Upper lobe of left lung (tissue), 6 donors: ENCODE measurements at regions not wholly inside any gene's neighbourhood (a gene's known extent, or its start where the extent isn't known, plus 50 kb on each side); places are given as distances from the start of the nearest gene placed in this dataset.

ENCODE experiments used
- ATAC-seq, 2 donors: fragments of 200-7000 bp; cut with Tn5 transposase; one replicate each; pipeline ENCODE4 v1.9.1; 2022; ENCODE audit warnings: mild to moderate bottlenecking in 2 of 2, moderate library complexity in 2 of 2; ENCODE audit not compliant: low FRiP score in 2 of 2
- DNase-seq, 2 donors: peaks; one replicate each; pipeline ENCODE4 v3.0.0-alpha.2; 2019 to 2020
- H3K27ac ChIP-seq, 4 donors: fragments of 200-600 bp; sonication (generic); one replicate each; pipeline ENCODE4 v1.5.1; 2016 to 2019
- H3K27me3 ChIP-seq, 4 donors: fragments of 200-600 bp; sonication (generic); one replicate each; pipeline ENCODE4 v1.5.1; 2017 to 2019
- H3K36me3 ChIP-seq, 4 donors: fragments of 200-600 bp; sonication (generic); one replicate each; pipeline ENCODE4 v1.5.1; 2016 to 2019
- H3K4me1 ChIP-seq, 4 donors: fragments of 200-600 bp; sonication (generic); one replicate each; pipeline ENCODE4 v1.5.1; 2018 to 2019
- H3K4me3 ChIP-seq, 4 donors: fragments of 200-600 bp; sonication (generic); one replicate each; pipeline ENCODE4 v1.5.1; 2017 to 2019; ENCODE audit warnings: mild to moderate bottlenecking in 2 of 4, moderate library complexity in 1 of 4
- H3K9me3 ChIP-seq, 4 donors: fragments of 200-600 bp; sonication (generic); one replicate each; pipeline ENCODE4 v1.5.1; 2018 to 2019
- EP300 ChIP-seq, 4 donors: sonication (generic); formaldehyde crosslinking; IDR thresholded peaks; one replicate each; pipeline ENCODE4 v1.5.1; 2017; ENCODE audit warnings: antibody characterized with exemption in 4 of 4, control low read depth in 2 of 4
- POLR2A ChIP-seq, 4 donors: fragments of 450-650 bp; IDR thresholded peaks; one replicate each; pipeline ENCODE4 v1.5.1; 2016 to 2017; ENCODE audit warnings: antibody characterized with exemption in 4 of 4, mild to moderate bottlenecking in 2 of 4
- POLR2AphosphoS5 ChIP-seq, 2 donors: sonication (generic); formaldehyde crosslinking; IDR thresholded peaks; one replicate each; pipeline ENCODE4 v1.5.1; 2017; ENCODE audit warnings: antibody characterized with exemption in 2 of 2
- WGBS, 2 donors: methylation state at CpG; one replicate each; pipeline ENCODE4 v1.1.5; 2017 to 2018; 5-methylcytosine and 5-hydroxymethylcytosine counted together
- TF ChIP-seq, protein P1 (sequence below), 6 experiments: fragments of 450-650 bp in 4 of 6; fragments of 200-600 bp in 2 of 6; sonication (generic) in 2 of 6; IDR thresholded peaks; one replicate each; pipeline ENCODE4 v1.5.1; 2016 to 2019; ENCODE audit warnings: antibody characterized with exemption in 6 of 6
- donor health status: DM: no; HTN: no; CAD: no; lungs with moderate emphysema.
- donor health status: DM: no; HTN: yes; CAD: no; lungs with severe emphysema.

DNA sequence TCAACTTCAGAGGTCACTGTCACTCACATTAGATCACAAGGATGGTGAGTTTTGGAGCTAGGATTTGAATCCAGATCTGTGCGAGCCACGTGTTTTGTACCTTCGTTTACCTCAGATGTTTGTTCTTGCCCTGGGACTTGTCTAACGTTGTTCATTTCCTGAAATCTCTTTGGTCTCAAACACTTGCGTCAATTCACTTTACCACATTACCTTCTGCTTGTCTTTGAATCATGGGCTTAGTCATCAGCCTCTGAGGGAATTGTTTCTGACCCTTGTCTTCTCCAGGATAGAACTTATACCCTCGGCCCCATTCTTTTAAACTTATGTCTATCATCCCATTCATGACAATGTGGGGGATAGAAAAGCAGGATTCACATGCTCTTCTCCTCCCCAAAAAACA lies 282.7 kb downstream of the DCDC2C start:
- TF ChIP-seq, protein P1, sequence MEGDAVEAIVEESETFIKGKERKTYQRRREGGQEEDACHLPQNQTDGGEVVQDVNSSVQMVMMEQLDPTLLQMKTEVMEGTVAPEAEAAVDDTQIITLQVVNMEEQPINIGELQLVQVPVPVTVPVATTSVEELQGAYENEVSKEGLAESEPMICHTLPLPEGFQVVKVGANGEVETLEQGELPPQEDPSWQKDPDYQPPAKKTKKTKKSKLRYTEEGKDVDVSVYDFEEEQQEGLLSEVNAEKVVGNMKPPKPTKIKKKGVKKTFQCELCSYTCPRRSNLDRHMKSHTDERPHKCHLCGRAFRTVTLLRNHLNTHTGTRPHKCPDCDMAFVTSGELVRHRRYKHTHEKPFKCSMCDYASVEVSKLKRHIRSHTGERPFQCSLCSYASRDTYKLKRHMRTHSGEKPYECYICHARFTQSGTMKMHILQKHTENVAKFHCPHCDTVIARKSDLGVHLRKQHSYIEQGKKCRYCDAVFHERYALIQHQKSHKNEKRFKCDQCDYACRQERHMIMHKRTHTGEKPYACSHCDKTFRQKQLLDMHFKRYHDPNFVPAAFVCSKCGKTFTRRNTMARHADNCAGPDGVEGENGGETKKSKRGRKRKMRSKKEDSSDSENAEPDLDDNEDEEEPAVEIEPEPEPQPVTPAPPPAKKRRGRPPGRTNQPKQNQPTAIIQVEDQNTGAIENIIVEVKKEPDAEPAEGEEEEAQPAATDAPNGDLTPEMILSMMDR (IDR thresholded peaks at IDR 0.05), result no peak
- TF ChIP-seq POLR2A (IDR thresholded peaks at IDR 0.05), result no peak
- TF ChIP-seq EP300 (IDR thresholded peaks at IDR 0.05), result no peak
- Histone ChIP-seq H3K36me3 (no peaks in the 10 kb centered on the region), H3K4me3 (no peak overlapping the region), H3K9me3 (peaks cover 0 to 7% (median 5%) of the 10 kb centered on the region in 4 donors), H3K27ac (no peak overlapping the region), H3K4me1 (no peaks in the 10 kb centered on the region), H3K27me3 (no peaks in the 10 kb centered on the region)
- no peak for ATAC-seq
- WGBS, 2 donors, result 82% methylated on average over 6 of the region's 6 CpGs
- DNase-seq, result no peak

DNA sequence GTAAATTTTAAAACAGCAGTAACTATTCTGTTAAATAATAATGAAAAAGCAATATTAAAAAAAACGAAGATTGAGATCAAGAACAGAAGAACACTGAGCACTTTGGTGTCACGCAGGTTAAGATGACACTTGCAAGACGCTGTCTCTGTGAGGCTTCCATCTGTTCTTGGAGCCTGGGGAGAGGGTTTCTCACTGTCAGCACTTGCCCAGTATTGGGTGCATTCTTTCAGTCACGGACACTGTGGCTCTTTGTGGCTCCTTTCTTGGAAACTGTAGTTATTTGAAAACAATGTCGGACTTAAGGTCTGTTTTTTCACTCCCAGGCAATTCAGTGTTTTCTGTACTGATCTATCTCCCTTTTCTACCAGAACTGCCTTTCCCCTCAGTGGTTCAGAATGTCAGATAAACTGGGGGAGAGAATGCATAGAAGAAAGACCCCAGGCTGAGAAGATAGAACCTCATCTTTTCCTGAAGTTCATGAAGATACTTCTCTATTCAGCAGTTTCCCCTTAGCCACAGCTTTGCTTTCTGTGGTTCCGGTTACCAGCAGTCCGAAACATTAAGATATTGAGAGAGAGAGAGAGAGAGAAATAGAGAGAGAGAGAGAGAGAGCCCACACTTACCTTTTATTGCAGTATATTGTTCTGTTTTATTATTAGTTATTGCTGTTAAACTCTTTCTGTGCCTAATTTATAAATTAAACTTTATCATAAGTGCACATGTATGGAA lies 283.3 kb downstream of the DCDC2C start:
- no peak for DNase-seq
- H3K36me3 ChIP-seq, result no peaks in the 10 kb centered on the region
- no peak for TF ChIP-seq POLR2A (IDR thresholded peaks at IDR 0.05)
- no peak for TF ChIP-seq POLR2AphosphoS5 (IDR thresholded peaks at IDR 0.05)
- TF ChIP-seq, protein P1 (IDR thresholded peaks at IDR 0.05), result no peak
- TF ChIP-seq EP300 (IDR thresholded peaks at IDR 0.05), result no peak
- H3K4me3 ChIP-seq, result no peak overlapping the region
- peaks cover 0 to 7% (median 5%) of the 10 kb centered on the region in 4 donors for H3K9me3 ChIP-seq
- ATAC-seq, result no peak
- WGBS, 2 donors, result 61 to 75% methylated on average over 7 of the region's 7 CpGs
- H3K27me3 ChIP-seq, result no peaks in the 10 kb centered on the region
- H3K4me1 ChIP-seq, result no peaks in the 10 kb centered on the region
- no peak overlapping the region for H3K27ac ChIP-seq

DNA sequence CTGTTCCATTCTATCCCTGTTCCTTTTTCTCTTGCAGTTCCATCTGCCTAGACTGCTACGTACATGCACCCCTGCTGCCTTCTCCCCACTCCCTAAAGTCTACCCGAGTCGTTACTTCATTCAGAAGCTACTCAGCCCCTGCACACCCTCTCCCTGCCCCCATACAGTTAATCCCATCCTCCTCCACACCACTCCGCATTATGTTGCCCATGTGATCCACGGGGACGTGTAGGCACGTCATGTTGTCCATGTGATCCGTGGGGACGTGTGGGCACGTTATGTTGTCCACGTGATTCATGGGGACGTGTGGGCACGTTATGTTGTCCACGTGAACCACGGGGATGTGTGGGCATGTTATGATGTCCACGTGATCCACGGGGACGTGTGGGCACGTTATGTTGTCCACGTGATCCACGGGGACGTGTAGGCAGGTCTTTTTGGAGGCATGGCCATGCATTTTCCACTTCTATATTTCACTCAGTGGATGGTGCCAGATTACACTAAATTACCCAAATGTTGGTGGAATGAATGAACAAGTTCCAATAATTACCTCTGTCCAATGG lies 299.5 kb downstream of the DCDC2C start:
- Histone ChIP-seq H3K27me3 (no peaks in the 10 kb centered on the region), H3K9me3 (no peaks in the 10 kb centered on the region), H3K27ac (no peak overlapping the region), H3K36me3 (no peaks in the 10 kb centered on the region), H3K4me1 (no peaks in the 10 kb centered on the region), H3K4me3 (no peak overlapping the region)
- TF ChIP-seq POLR2A (IDR thresholded peaks at IDR 0.05) (no peak), EP300 (IDR thresholded peaks at IDR 0.05) (no peak), POLR2AphosphoS5 (IDR thresholded peaks at IDR 0.05) (no peak)
- TF ChIP-seq, protein P1 (IDR thresholded peaks at IDR 0.05), result no peak
- no peak for ATAC-seq
- 85 to 88% methylated on average over 22 of the region's 22 CpGs for WGBS, 2 donors
- peak in 1 of 2 donors; percentile 2 for DNase-seq

DNA sequence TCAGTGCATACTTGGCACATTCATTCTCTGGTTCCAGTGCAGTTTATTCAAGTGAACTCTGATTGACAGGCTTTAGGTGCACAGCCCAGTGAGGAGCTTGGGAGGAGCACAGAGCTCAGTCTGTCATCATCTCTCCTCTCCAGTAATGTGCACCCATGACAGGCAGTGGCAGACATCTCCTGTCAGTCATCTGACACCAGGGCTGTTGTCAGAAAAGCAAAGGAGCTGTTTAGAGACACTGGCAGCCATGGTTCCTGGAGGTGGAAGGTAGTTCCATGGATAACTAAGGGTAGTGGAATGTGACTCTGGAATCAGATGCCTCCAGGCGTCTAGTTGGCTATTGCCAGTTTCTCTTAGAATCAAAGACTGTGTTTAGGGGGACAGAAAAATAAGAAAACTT lies 308.8 kb downstream of the DCDC2C start:
- Histone ChIP-seq H3K27me3 (no peaks in the 10 kb centered on the region), H3K27ac (no peak overlapping the region), H3K36me3 (no peaks in the 10 kb centered on the region), H3K4me3 (no peak overlapping the region), H3K4me1 (no peaks in the 10 kb centered on the region), H3K9me3 (peaks cover 0 to 2% (median 0%) of the 10 kb centered on the region in 4 donors)
- no peak for ATAC-seq
- no peak for TF ChIP-seq POLR2AphosphoS5 (IDR thresholded peaks at IDR 0.05)
- TF ChIP-seq, protein P1 (IDR thresholded peaks at IDR 0.05), result no peak
- DNase-seq, result no peak
- WGBS, 2 donors, result 77 to 89% methylated on average over 1 of the region's 1 CpG

DNA sequence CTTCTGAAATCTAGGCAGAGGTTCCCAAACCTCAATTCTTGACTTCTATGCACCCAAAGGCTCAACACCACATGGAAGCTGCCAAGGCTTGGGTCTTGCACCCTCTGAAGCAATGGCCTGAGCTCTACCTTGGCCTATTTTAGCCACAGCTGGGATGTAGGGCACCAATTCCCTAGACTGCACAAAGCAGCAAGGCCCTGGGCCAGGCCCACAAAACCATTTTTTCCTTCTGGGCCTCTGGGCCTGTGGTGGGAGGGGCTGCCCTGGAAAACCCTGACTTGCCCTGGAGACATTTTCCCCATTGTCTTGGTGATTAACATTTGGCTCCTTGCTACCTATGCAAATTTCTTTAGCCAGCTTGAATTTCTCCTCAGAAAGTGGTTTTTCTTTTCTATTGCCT lies 315.2 kb downstream of the DCDC2C start:
- H3K27ac ChIP-seq, result no peak overlapping the region
- TF ChIP-seq EP300 (IDR thresholded peaks at IDR 0.05) (no peak), POLR2A (IDR thresholded peaks at IDR 0.05) (no peak), POLR2AphosphoS5 (IDR thresholded peaks at IDR 0.05) (no peak)
- TF ChIP-seq, protein P1 (IDR thresholded peaks at IDR 0.05), result no peak
- H3K9me3 ChIP-seq, result peaks cover 0 to 8% (median 6%) of the 10 kb centered on the region in 4 donors
- no peaks in the 10 kb centered on the region for H3K27me3 ChIP-seq
- ATAC-seq (no peak), DNase-seq (no peak)
- H3K36me3 ChIP-seq, result no peaks in the 10 kb centered on the region
- no peak overlapping the region for H3K4me3 ChIP-seq
- H3K4me1 ChIP-seq, result no peaks in the 10 kb centered on the region
